GM19240 (cell line): ENCODE measurements at regions not wholly inside any gene's neighbourhood (a gene's known extent, or its start where the extent isn't known, plus 50 kb on each side); places are given as distances from the start of the nearest gene placed in this dataset.

Experiments used
- DNase-seq: peaks from one replicate; pipeline ENCODE4 v3.0.0; 2011; ENCODE audit warnings: low spot score; ENCODE audit not compliant: insufficient read length

GRCh38 chr9:129401623-129402370 is 219.1 kb downstream of the C9orf50 start:
- no peak for DNase-seq

- DNase-seq: no peak
These were observed 219.8 kb downstream of the C9orf50 start for GRCh38 chr9:129400971-129401622.

GRCh38 chr9:129400001-129400970 is 220.6 kb downstream of the C9orf50 start:
- no peak for DNase-seq

- no peak for DNase-seq
These were observed 221.3 kb downstream of the C9orf50 start for GRCh38 chr9:129399634-129399990.

DNA sequence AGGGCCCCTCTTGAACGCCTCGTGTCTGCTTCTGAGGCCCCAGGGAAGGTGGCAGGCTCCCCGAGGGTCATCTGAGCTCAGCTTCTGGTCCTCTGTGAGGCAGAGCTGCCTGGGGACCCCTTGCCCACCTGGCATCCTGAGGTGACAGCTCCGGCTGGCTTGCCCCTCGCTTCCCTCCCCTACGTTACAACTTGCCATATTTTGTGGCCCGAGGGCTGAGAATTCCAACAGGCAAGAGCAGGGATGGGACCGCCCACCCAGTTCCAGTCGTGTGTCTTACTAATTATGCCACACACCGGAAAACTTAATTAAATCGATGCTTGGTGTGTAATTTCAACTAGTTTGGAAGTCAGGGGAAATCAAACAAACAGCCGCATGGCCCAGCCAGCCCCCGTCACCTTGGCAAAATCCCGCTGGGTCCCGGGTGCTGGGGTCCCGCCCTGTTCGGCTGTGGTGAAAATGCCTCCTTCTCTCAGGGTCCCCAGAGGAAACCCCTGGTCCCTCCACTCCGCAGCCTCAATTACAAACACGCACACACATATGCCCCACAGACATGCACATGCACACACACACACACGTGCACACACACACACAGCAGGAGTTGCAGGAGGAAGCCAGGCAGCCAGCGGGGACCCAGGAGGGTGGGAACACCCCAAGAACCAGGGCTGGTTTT is 221.0 kb upstream of the IER5L start:
- no peak for DNase-seq

- no peak for DNase-seq
These were observed 220.3 kb upstream of the IER5L start for GRCh38 chr9:129398101-129398960.

GRCh38 chr9:129397335-129397734 is 219.3 kb upstream of the IER5L start:
- no peak for DNase-seq

GRCh38 chr9:129396365-129396708 is 218.3 kb upstream of the IER5L start:
- no peak for DNase-seq

DNA sequence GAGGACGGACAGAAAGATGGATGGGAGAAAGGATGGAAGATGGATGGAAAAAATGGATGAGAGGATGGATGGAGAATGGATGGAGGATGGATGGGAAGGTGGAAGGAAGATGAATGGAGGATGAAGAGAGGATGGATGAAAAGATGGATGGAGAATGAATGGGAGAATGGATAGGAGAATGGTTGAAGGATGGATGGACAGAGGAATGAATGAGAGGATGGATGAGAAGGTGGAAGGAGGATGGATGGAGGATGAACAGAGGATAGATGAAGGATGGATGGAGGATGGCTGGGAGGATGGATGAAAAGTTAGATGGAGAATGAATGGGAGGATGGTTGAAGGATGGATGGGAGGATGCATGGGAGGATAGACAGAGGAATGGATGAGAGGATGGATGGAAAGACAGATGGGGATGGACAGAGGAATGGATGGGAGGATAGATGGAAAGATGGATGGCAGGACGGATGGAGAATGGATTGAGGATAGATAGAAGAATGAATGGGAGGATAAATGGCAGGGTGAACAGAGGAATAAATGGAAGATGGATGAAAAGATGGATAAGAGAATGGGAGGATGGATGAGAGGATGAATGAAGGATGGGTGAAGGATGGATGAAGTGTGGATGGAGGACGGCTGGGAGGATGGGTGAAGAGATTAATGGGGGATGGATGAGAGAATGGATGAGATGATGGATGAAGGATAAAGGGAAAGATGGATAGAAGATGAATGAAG is 217.7 kb upstream of the IER5L start:
- no peak for DNase-seq

GRCh38 chr9:129394886-129395279 is 216.8 kb upstream of the IER5L start:
- no peak for DNase-seq

DNA sequence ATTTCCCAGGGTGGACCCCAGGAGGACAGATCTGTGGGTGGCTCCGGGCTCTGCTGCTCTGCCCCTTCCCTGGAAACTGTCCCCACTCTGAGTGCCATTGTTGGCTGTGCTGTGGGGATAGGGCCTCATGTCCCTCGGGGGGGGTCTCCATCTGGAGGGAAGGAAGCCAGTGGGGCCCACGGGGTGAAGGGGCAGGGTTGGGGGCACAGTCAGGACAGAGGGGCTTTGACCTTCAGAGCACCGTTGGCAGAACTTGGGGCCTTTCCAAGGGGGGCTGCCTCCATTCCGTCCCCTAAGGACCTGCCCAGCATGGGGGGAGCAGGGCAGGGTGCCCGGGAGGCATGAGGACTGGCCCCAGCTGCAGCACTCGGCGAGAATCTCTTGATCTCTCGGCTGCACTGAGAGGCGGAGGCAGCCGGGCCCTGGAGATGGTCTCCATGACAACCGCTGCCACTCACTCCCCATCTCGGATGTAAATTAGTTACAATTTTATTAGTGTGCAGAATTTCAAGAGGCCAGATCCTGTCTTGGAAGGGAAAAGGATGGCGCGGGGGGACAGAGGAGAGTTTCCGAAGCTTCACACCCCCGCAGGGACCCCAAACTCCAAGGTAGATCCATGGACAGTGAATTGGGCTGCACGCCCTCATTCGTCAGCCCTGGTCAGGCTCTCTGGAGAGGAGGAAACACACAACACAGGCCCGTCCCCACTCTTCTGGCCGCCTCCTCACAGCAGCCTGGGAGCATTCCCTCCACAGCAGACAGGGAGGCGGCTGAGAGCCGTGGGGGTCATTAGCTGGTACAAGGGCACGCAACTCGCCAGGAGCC is 216.2 kb upstream of the IER5L start:
- DNase-seq: no peak

GRCh38 chr9:129393064-129393463 is 215.0 kb upstream of the IER5L start:
- no peak for DNase-seq

DNA sequence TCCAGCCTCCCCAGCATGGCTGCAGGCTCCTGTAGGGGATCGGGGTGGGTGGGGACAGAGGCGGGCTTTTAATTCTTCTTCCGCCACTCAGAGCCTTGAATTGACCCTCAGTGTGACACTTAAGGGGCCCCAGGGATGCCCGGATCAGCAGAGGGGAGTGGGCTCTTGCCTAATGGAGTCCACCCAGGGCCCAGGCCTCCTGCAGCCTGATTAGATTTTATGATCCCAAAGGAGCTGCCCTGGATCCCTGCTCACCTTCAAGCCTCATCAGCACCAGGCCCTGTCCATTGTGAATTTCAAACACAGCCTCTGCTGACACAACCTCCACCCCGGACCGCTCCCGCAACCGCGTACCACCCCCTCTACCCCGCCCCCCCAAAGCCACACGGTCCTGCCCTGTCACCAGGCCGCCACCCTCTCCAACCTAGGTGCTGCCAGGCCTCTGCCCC is 214.1 kb upstream of the IER5L start:
- DNase-seq: no peak

GRCh38 chr9:129391221-129391661 is 213.2 kb upstream of the IER5L start:
- DNase-seq: no peak

DNA sequence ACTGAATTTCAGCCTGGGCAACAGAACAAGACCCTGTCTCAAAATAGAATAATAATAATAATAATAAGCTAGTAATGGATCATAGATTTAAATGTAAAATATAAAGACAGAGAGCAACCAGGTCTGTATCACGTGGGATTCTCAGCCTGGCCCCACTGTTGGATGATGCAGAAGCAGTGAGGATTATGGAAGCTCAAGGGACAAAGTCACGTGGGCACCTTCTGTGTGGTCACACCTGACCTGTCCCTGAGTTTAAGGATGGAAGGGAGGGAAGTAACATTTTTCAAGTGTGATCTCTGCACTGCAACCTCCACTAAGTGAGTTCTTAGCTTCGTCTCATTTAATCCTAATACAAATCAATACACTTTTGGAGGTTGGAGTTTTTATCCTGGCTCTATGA is 212.5 kb upstream of the IER5L start:
- no peak for DNase-seq

DNA sequence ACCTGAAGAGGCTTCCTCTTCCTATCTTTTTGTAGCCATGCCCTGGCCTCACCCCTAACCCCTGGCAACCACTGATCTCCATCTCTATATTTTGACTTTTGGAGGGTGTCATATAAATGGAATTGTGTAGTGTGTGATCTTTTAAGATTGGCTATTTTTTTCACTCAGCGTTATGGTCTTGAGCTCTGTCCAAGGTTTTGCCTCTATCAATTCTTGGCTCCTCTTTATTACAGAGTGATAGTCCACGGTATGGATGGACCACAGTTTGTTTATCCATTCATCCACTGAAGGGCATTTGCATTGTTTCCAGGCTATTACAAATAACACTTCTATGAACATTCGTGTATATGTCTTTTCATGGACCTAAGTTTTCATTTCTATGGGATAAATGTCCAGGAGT is 209.8 kb upstream of the IER5L start:
- DNase-seq: no peak

GRCh38 chr9:129386812-129387177 is 208.7 kb upstream of the IER5L start:
- DNase-seq: no peak

DNA sequence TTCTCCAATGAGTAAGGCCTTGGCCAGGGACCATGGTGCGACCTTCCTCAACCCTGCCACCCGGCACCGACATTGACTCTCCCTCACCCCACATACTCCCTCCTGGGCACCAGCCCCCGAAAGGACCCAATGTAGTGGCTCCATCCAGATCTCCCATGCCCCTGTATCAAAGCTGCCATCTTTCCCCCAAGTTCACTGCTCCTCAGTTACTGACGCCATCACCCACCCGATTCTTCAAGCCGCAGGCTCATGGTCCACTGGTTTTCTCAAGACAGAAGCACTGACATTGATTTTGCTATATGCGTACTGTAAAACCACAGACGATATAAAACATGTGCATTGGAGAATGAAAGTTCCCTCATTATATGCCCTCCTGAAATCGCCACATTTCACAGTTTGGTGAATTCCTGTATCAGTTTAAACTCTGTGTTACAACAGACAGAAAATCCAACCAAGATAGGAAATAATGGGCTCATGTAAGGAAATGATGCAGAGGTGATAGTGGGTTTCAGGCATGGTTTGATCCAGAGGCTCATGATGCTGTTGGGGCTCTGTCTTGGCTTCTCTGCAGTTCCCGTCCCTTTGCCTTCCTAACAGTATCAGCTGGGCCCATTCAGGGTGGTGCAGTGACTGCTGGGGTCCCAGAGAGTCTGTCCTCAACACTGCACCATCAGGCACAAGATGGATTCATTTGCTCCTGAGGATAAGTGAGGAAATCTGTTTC is 207.3 kb upstream of the IER5L start:
- no peak for DNase-seq
